ENCODE measurements at regions not wholly inside any gene's neighbourhood (a gene's known extent, or its start where the extent isn't known, plus 50 kb on each side); places are given as distances from the start of the nearest gene placed in this dataset.

DNA sequence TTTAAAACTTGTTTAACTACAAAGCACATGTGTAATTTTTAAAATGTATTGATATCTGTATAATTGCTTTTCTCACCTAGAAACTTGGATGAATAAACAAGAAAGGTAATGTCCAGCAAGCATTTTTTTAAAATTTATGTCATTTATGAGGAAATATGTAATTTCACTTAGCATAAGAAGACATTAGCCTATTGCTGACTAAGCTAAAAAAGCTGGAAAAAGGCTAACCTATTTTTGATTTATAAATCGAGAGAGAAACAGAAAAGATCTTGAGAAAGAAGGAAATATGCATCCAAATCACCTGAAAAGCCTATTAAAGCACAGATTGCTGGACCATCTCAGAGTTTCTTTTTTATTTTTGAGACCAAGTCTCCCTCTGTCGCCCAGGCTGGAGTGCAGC, 1181.3 kb downstream of the SLITRK1 start:
- ATAC-seq = no peak
- intact Hi-C loops (cut with DNase I) = no loop called here
- DNase-seq = no peak

DNA sequence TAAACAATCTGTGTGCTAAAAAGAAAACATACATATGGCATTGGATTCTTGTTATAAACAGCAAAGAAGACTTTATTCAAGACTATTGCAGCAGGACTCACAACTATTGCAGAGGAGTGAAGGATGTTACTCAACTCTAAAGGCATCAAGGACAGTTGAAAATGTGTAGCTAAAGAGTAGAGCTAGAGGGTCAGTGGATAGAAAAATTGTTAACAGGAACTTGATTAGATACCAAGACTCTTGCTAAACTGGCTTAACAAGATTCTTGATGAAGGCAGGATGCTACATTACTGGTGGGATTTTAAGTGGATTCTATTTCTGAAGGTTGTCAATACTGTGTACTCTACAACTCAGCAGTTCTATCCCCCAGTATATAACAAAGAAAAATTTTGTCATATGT, 1183.3 kb downstream of the SLITRK1 start:
- no peak for DNase-seq
- intact Hi-C loops (cut with DNase I) = no loop called here
- ATAC-seq = no peak

DNA sequence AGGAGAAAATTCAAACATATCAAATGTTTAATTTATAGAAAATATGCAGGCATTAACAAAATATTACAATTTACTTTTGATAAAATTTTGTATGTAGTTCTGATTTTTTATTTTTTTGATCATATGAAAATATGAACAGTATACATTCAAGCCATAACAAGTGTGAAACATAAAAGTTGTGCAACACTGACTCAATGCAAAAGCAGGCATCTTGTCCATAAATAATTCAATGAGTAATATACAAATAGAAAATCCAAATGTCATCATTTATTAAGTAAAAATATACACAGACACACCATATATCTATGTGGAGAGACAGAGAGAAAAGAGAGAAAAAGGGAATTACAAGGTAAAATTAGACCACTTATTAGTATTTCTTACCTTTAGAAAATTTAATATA, 1183.9 kb downstream of the SLITRK1 start:
- intact Hi-C loops (cut with DNase I) = no loop called here
- DNase-seq (no peak), ATAC-seq (no peak)

DNA sequence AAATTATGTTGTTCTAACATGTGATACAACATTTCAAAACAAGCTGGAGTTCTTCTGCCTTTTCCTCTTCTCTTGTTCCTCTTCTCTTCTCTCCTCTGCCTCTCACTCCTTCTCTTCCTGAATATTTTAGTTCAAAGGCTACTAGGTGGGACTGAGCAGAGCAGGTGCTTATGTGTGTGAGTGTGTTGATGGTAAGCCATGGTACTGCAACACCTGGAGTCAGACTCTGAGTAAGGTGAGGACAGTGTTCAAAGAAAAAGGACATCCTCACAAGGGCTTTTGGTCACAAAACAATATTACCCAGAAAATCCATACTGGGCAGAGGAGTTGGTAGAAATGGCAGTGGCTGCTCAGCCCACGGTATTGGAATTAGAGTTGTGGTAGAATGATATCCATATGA, 1188.7 kb downstream of the SLITRK1 start:
- ATAC-seq (no peak), DNase-seq (no peak)
- intact Hi-C loops (cut with DNase I) = no loop called here

DNA sequence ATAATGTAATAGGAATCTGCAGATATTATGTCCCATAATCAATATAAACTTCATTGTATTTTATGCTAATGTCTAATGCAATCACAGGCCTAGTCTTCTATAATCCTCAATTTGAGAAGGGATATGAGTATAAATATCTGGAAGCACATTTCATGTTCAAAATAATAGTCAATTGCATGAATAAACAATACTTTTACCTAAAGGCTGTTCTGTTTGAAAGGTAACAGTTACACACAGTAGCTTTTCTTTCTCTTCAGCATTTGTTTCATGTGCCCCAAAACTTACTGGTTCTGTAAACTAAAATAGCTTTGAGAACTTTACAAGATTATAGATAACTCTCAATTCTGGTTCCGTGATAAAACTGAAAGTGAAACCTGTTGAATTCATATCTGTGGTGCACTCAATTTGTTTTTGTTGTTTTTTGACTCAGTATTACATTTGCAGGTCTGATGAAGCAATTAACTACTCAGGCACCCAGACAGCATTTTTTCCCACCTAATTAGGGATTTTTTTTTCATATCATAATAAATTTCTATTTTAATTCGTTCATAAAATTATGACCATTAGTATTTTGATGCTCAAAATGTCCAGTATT, 1193.8 kb downstream of the SLITRK1 start:
- no peak for ATAC-seq
- DNase-seq = no peak
- intact Hi-C loops (cut with DNase I) = no loop called here

DNA sequence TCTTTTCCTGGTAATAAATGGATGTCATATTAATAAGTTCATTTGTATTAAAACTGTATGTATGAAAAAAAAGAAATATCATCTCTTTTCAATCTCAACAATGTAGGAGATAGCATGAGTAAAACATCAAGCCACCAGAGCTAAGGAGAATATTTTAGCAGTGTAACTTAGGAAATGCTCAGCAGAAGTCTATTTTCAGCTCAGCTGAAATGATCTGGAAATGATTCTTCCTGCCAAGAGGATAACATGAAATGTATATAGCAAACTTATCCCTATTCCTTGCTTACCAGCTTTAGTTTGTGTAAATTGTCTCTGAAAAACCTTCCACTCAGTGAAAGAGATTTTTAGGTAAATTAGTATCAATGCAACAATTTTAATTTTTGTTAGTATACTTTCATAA, 1194.4 kb downstream of the SLITRK1 start:
- DNase-seq (no peak), ATAC-seq (no peak)
- intact Hi-C loops (cut with DNase I) = no loop called here

DNA sequence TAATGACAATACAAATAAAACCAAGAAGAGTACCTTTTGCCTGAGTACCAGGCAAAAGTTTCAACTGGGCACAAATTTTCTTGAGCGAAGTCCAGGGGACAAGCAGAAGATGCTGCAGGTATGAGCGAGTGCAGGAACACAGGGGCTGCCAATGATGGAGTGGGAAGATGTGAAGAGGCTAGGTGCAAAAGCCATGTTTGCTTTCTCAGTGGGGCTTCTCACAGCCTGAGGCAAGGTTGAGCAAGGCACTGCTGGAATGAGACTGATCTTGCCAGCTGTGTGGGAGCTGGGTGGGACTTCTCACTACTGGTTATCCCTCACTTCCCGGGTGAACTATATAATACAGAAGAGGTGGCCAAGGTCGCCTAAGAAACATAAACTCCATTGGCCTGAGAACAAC, 1200.7 kb downstream of the SLITRK1 start:
- ATAC-seq = no peak
- DNase-seq = no peak
- intact Hi-C loops (cut with DNase I) = no loop called here

DNA sequence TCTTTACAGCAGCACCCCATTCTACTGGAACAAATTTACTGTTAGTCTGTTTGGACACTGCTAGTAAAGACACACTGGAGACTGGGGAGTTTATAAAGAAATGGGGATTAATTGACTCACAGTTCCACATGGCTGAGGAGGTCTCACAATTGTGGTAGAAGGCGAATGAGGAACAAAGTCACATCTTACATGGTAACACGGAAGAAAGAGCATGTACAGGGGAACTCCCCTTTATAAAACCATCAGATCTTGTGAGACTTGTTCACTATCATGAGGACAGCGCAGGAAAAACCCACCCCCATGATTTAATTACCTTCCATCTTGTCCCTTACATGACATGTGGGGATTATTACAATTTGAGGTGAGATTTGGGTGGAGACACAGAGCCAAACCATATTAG, 1204.2 kb downstream of the SLITRK1 start:
- ATAC-seq = no peak
- intact Hi-C loops (cut with DNase I) = no loop called here

DNA sequence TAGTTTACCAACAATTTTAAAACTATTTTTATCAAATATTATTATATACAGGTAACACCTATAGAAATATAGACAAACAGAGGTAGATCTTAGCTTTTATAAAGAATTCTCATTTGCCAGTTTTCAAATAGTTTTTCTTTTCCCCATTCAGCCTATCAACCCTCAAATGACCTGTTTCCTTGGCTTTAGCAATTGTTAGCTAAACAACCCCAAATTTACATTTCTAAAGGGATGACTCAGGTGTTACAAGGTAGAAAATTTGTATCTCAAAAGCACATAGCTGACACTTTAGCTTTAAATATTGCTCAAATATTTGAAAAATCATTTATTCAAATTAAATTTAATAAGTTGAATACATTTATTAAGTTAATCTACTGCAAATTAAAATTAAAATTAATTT, 1207.2 kb downstream of the SLITRK1 start:
- intact Hi-C loops (cut with DNase I) = no loop called here
- DNase-seq (no peak), ATAC-seq (no peak)

More for the DNA sequence above, 1204.2 kb downstream of the SLITRK1 start:
- no peak for DNase-seq

DNA sequence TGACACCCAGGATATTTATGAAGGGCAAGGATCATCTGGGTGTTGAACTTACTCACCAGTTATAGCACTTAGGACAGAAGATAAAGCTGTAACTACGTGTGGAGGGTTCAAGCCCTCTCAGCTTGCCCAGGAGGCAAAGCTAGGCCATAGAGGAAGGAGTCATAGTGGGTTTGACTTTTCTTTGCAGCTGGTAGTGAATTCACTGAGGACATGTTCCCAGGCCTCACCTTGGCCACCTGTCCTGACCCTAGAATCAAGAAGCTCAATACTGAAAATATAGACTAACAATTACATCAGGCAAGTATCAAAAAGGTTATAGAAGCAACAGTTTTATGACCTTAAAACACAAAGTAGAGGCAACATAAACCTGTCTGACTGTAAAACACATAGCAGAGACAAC, 1207.7 kb downstream of the SLITRK1 start:
- ATAC-seq (no peak), DNase-seq (no peak)
- intact Hi-C loops (cut with DNase I) = no loop called here

DNA sequence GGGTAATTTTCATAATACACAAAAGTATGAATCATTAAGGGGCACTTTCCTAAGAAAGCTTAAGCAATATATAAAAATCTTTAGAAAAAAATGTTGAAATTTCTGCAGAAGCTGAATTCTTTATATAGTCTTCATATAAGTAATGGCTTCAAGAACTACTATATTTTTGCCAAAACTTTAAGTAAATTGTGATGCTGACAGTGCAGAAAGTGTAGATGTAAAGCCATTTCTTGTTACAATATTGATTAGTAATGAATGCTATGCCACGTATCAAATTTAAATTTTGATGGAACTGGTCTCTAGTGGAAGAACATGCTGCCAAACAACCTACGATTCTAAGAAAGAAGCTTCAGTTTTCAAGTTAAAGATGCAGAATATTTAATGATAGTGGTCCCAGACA, 1210.0 kb downstream of the SLITRK1 start:
- ATAC-seq (no peak), DNase-seq (no peak)
- intact Hi-C loops (cut with DNase I) = no loop called here

DNA sequence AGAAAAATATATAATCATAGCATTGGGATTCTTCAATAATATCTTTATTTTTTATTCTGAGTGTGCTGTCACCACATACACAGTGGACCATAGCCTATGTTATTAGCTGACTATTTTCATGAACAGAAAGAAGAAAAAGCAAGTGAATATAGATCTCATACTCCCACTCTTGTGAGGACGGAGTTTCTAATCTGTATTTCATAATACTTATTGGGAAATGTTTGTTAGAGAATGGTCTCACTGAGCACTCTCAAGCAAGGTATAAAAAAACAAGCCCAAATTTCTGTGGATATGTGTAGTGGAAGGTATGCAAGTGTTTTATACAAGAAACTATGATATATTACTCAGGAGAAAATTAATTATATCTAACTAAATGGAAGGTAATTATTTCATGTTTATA, 1218.1 kb downstream of the SLITRK1 start:
- DNase-seq = no peak
- intact Hi-C loops (cut with DNase I) = no loop called here
- ATAC-seq = no peak

DNA sequence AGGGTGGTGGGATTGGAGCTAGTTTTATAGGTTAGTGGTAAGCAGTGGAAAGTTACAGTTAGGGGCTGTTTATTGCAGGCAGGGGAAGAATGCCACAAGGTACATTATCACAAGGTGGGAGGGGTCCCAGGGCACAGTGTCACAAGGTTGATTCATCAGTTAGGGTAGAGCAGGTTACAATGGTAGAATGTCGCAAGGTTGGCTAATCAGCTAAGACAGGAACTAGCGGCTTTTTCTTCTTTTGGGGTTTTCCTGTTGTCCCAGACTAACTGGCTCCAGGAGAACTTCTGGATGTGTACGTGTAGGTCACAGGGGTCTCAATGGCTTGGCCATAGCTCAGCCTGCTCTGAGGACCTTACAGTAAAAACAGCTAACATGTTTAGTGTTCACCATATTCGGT, 1221.1 kb downstream of the SLITRK1 start:
- no peak for DNase-seq
- intact Hi-C loops (cut with DNase I) = no loop called here

DNA sequence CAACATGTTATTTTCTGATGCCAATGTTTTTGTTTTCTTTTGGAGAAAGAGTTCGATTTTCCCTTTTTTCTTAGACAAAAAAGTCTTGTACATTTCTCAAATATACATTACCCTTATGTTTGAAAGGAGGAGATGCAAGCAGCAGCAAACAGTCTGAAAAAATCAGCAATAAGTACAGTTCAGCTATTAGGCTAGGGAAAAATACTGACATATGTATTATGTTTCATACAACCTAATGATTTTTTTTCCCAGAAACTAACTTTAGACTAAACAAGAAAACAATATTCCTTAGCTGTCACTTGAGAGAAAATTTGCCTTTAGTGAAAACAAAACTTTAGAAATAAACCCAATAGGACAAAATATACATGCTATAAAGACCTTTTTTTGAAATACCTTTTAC, 1223.5 kb downstream of the SLITRK1 start:
- intact Hi-C loops (cut with DNase I) = no loop called here
- ATAC-seq = no peak
- no peak for DNase-seq

More for the DNA sequence above, 1221.1 kb downstream of the SLITRK1 start:
- no peak for ATAC-seq

DNA sequence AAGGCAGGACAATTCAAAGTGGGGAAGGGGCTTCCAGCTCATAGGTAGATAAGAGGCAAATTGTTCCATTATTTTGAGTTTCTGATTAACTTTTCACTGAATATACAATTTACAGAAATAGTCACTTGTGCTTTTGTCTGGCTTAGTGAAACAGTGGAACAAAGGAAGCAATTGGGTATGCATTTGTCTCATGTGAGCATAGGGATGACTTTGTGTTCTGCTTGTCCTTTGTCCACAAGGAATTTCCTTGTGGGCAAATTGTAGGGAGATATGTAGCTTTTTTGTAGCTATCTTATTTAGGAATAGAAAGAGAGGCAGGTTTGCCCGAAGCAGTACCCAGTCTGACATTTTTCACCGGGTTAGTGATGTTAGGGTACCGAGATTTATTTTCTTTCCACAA, 1224.8 kb downstream of the SLITRK1 start:
- no peak for DNase-seq
- no peak for ATAC-seq
- intact Hi-C loops (cut with DNase I) = no loop called here

DNA sequence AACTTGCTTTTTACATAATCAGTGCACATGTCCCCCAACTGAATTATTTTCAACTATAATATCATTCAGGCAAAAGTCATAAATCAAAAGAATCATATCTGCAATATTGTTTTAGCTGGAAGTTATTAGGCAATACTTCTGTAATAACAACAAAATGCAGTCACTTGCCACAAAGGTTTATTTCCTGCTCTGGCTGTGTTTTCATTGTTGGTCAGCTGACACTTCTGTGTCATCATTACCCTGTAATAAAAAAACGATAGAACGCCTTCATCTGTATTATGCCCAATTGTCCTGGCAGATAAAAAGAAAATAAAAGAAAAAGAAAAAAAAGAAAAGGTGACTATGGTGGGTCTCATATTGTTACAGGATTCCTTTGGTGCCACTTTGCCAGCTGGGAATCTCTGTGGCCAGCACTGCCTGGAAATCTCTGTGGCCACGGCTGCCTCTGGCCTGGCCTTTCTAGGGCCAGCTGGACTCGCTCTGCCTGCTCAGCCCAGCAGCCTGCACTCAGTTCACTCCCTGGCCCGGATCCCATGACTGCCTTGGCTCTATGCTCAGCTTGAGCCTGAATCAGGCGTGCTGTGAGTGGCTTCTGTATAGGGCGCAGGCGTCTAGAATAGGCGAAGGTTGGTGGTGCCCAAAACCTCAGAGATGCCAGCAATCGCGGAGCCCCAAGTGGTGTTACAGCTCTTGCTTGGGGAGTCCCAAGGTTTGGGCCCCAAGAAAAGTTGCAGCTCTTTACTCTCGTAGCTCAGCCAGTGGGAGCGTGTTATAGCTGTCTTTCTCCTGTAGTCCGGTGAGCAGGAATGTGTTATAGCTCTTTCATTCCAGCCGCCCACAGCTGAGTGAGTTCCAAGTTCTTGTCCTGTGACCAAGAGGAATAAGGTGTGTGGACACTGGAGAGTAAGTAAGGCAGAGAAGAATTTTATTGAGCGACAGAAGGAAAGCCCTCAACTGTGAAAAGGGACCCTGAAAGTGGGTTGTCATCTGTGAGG, 1227.1 kb downstream of the SLITRK1 start:
- DNase-seq = peak; percentile 74
- peak; percentile 99 to 100 for ATAC-seq
- intact Hi-C loops (cut with DNase I) = no loop called here

DNA sequence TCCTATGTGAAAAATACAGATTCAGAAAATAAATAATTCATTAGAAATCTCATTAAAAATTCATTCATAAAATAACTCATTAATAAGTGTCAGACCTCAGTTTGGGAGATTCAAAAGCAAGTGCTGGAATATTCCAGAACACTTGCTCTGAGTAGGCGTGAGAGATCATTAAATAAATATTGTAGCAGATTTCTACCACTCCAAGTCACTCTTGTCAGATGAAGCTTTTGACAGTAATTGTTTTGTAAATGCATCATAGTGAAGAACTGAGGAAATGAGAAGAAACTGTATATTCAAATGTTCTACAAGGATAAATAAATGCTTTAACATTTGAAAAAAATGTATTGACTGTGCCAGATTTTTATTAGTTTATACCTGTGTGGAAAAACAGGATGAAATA, 1228.1 kb downstream of the SLITRK1 start:
- intact Hi-C loops (cut with DNase I) = no loop called here
- DNase-seq = no peak
- ATAC-seq = no peak

DNA sequence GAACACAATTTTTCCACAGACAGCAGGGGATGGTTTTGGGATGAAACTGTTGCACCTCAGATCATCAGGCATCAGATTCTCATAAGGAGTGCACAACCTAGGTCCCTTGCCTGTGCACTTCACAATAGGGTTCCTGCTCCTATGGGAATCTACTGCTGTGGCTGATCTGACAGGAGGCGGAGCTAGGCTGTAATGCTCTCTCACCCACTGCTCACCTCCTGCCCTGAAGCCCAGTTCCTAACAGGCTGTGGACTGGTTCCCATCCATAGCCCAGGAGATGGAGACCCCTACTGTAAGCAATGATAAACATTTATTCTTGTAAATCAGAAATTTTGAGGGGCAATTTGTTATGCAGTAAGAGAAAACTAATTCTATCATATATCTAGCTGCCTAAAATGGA, 1234.7 kb downstream of the SLITRK1 start:
- intact Hi-C loops (cut with DNase I) = no loop called here
- DNase-seq (no peak), ATAC-seq (no peak)

DNA sequence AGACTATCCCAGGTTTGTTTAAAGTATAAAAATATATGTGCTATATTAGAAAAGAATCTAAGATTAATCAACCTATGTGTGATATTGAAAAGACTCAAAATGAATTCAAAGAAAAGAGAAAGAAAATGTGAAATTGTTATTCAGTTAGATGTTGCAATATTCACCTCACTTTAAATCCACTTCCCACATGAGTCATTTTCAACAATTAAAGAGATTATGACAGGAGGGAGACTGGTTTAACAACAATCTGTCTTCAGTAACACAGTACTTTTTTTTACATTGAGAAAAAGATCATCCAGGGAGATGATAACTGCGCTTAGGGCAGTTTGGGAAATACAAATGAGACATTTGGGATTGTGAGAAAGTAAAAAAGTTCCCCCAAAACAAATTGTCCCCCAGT, 1246.2 kb downstream of the SLITRK1 start:
- intact Hi-C loops (cut with DNase I) = no loop called here
- DNase-seq = no peak
- no peak for ATAC-seq

DNA sequence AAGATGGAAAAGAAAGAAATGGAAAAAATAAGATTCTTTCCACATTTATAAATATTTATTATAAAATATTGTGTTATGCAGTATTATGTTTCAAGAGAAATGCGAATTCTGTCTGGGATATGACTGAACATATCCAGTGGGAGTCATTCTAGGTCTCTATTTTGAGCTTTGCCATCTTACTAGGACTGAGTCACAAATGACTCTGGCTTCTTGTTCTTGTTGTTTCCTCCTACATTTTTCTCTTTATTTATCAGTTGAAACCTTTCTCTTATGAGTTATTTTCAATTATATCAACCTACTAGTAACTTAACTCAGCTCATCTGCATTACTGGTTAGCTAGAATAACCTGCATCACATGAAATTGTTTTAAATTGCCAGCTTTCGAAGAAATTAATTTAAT, 1247.3 kb downstream of the SLITRK1 start:
- ATAC-seq = no peak
- intact Hi-C loops (cut with DNase I) = no loop called here

DNA sequence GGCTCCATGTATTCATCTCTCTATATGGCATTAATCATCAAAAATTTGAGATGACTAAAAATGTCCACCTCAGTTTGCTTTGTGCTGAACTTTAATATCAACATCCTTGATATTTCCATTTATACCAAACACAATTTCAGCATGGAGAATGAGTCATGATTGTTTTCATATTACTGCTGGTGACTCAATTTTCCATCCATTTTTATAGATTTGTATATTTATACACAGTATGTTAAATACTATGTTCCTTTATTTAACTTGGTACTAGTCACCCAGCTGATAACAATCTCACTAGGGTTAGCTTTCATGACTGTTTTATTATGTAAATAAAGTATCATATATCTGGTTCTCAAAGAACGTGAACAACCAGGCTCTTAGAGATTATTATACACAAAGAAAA, 1255.1 kb downstream of the SLITRK1 start:
- ATAC-seq (no peak), DNase-seq (no peak)
- intact Hi-C loops (cut with DNase I) = no loop called here

More for the DNA sequence above, 1247.3 kb downstream of the SLITRK1 start:
- DNase-seq = no peak
